ENCODE measurements at regions not wholly inside any gene's neighbourhood (a gene's known extent, or its start where the extent isn't known, plus 50 kb on each side); places are given as distances from the start of the nearest gene placed in this dataset.

DNA sequence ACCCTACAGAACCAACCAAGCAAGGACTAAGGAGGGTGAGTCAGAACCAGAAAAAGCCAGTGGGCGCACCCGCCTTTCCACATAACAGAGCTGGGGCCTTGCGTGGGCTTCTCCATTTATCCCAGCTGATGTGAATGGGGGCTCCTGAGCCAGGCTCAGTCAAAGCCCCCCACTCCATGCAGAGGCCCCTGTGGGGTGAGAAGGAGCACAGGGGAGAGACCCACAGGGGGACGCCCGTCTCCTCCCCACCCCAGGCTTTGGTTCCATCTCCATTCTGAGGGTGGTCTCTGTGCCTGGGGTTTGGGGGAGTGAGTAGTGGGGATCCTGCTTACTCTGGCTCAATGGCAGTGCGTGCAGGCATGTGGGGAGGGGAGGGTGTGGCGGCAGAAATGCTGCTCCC, 210.1 kb upstream of the TNRC6C start:
- ChIA-PET CTCF (interaction anchor here (0.5 to 1.8 kb wide), 2 partner anchors 204 to 266 kb away, joined by 3 to 5 read pairs; no protein-coding TSS in a partner anchor), POLR2A (interaction anchor here (0.7 kb wide), 1 partner anchor 217 kb away, joined by 3 read pairs; no protein-coding TSS in a partner anchor)
- Histone ChIP-seq H3K27ac (ENCODE audit: extremely low read depth, low read depth, low read length) (no peak overlapping the region), H3K4me1 (ENCODE audit: control insufficient read depth, insufficient read depth, low read length) (no peaks in the 10 kb centered on the region), H3K9me3 (ENCODE audit: control insufficient read depth, insufficient read depth, low read depth, low read length) (no peaks in the 10 kb centered on the region), H3K4me3 (ENCODE audit: low read depth, low read length) (no peak overlapping the region), H3K36me3 (ENCODE audit: control insufficient read depth in 2 of 2, insufficient read depth in 1 of 2, low read length in 2 of 2) (no peaks in the 10 kb centered on the region)
- no peak for TF ChIP-seq KLF1 (tag by site-specific recombination; IDR thresholded peaks at IDR 0.05)
- no peak for TF ChIP-seq ZNF121 (tag by site-specific recombination; IDR thresholded peaks at IDR 0.05)
- TF ChIP-seq SP3 (tag by site-specific recombination; IDR thresholded peaks at IDR 0.05), result no peak
- TF ChIP-seq ZNF302 (tag by site-specific recombination; IDR thresholded peaks at IDR 0.05; ENCODE audit: low read depth), result no peak
- TF ChIP-seq, protein P1, sequence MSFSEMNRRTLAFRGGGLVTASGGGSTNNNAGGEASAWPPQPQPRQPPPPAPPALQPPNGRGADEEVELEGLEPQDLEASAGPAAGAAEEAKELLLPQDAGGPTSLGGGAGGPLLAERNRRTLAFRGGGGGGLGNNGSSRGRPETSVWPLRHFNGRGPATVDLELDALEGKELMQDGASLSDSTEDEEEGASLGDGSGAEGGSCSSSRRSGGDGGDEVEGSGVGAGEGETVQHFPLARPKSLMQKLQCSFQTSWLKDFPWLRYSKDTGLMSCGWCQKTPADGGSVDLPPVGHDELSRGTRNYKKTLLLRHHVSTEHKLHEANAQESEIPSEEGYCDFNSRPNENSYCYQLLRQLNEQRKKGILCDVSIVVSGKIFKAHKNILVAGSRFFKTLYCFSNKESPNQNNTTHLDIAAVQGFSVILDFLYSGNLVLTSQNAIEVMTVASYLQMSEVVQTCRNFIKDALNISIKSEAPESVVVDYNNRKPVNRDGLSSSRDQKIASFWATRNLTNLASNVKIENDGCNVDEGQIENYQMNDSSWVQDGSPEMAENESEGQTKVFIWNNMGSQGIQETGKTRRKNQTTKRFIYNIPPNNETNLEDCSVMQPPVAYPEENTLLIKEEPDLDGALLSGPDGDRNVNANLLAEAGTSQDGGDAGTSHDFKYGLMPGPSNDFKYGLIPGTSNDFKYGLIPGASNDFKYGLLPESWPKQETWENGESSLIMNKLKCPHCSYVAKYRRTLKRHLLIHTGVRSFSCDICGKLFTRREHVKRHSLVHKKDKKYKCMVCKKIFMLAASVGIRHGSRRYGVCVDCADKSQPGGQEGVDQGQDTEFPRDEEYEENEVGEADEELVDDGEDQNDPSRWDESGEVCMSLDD (tag by site-specific recombination; IDR thresholded peaks at IDR 0.05), result no peak
- TF ChIP-seq ZNF350 (tag by site-specific recombination; IDR thresholded peaks at IDR 0.05), result no peak
- no peak for TF ChIP-seq HOXC10 (CRISPR knock-in tag; IDR thresholded peaks at IDR 0.05)
- no peak for TF ChIP-seq ZNF610 (tag by site-specific recombination; IDR thresholded peaks at IDR 0.05; ENCODE audit: borderline replicate concordance)
- no peak for TF ChIP-seq ZNF555 (tag by site-specific recombination; conservative IDR thresholded peaks at IDR 0.05)
- no peak for TF ChIP-seq ZIC2 (tag by site-specific recombination; IDR thresholded peaks at IDR 0.05)
- no peak for TF ChIP-seq ZBTB44 (tag by site-specific recombination; IDR thresholded peaks at IDR 0.05)
- TF ChIP-seq ZSCAN30 (tag by site-specific recombination; IDR thresholded peaks at IDR 0.05), result no peak
- TF ChIP-seq ZNF10 (tag by site-specific recombination; IDR thresholded peaks at IDR 0.05), result no peak
- TF ChIP-seq GLI4 (tag by site-specific recombination; IDR thresholded peaks at IDR 0.05), result no peak
- no peak for TF ChIP-seq ZNF221 (tag by site-specific recombination; IDR thresholded peaks at IDR 0.05; ENCODE audit: borderline replicate concordance)
- no peak for TF ChIP-seq ZNF596 (tag by site-specific recombination; IDR thresholded peaks at IDR 0.05)

DNA sequence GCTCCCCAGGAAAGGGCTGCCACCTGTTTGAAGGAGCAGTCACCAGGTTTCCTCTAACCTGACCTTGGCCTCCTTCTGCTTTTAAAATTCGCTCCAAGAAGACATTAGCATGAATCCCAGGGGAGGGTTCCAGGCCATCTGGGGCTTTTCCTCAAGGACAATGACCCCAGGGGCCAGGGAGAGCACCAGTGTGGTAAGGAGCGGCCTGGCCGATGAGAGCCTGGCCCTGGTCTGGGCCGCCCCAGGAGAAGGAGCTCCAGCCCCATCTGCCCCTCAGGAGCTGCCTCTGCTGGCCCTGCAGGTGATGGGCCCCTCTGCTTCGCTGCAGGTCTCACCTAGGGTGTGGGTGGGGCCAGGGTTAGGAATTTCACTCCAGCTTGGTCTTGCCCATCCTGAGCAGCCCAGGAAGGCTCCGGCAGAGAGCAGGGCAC, 209.2 kb upstream of the TNRC6C start:
- Histone ChIP-seq H3K36me3 (ENCODE audit: control insufficient read depth in 2 of 2, insufficient read depth in 1 of 2, low read length in 2 of 2) (no peaks in the 10 kb centered on the region), H3K27ac (ENCODE audit: extremely low read depth, low read depth, low read length) (no peak overlapping the region), H3K4me3 (ENCODE audit: low read depth, low read length) (no peak overlapping the region), H3K4me1 (ENCODE audit: control insufficient read depth, insufficient read depth, low read length) (no peaks in the 10 kb centered on the region), H3K9me3 (ENCODE audit: control insufficient read depth, insufficient read depth, low read depth, low read length) (no peaks in the 10 kb centered on the region)
- ChIA-PET POLR2A (interaction anchor here (0.6 to 1.3 kb wide), 2 partner anchors 209 to 402 kb away, joined by 3 to 4 read pairs; partner anchors contain the start of gene TNRC6C), CTCF (interaction anchor here (1.1 to 1.8 kb wide), 2 partner anchors 8 to 265 kb away, joined by 5 read pairs; no protein-coding TSS in a partner anchor)
- no peak for TF ChIP-seq ZNF544 (tag by site-specific recombination; IDR thresholded peaks at IDR 0.05)

DNA sequence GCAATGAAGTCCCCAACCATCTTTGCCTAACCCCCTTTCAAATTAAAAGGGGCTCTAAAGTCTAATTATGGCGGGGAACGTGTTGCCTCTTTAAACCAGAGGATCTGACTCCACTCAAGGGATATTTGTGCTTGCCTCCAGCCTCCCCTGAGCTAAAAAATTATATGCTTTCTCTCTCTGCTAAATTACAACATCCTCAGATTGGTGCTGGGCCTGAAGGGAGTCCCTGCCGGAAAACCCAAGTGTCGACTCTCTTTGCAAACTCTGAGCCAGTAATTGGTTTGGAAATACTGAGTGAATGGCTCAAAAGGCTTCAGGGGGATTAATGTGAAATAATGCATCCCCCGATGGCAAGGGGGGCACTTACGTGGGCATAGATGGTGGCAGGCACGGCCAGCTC, 208.5 kb upstream of the TNRC6C start:
- no peaks in the 10 kb centered on the region for H3K36me3 ChIP-seq (ENCODE audit: control insufficient read depth in 2 of 2, insufficient read depth in 1 of 2, low read length in 2 of 2)
- no peaks in the 10 kb centered on the region for H3K9me3 ChIP-seq (ENCODE audit: control insufficient read depth, insufficient read depth, low read depth, low read length)
- H3K4me3 ChIP-seq (ENCODE audit: low read depth, low read length), result no peak overlapping the region
- H3K27ac ChIP-seq (ENCODE audit: extremely low read depth, low read depth, low read length), result no peak overlapping the region
- ChIA-PET POLR2A (interaction anchor here (1.3 kb wide), 1 partner anchor 208 kb away, joined by 4 read pairs; the partner anchor contains the start of gene TNRC6C), CTCF (interaction anchor here (1.1 to 1.8 kb wide), 2 partner anchors 9 to 264 kb away, joined by 5 read pairs; no protein-coding TSS in a partner anchor)
- TF ChIP-seq ZNF132 (tag by site-specific recombination; IDR thresholded peaks at IDR 0.05; ENCODE audit: borderline replicate concordance) (no peak), ZNF664 (tag by site-specific recombination; IDR thresholded peaks at IDR 0.05) (no peak), ZNF48 (tag by site-specific recombination; IDR thresholded peaks at IDR 0.05) (no peak), ZNF548 (tag by site-specific recombination; IDR thresholded peaks at IDR 0.05) (no peak)
- no peaks in the 10 kb centered on the region for H3K4me1 ChIP-seq (ENCODE audit: control insufficient read depth, insufficient read depth, low read length)
